ENCODE measurements at regions not wholly inside any gene's neighbourhood (a gene's known extent, or its start where the extent isn't known, plus 50 kb on each side); places are given as distances from the start of the nearest gene placed in this dataset.

GRCh38 chr5:66518753-66519152, 77.4 kb upstream of the MAST4 start:
- ATAC-seq (ENCODE audit: low read depth) (no peak), DNase-seq (ENCODE audit: low spot score) (no peak)
- TF ChIP-seq CTCF (IDR thresholded peaks at IDR 0.05; ENCODE audit: poor library complexity, severe bottlenecking): no peak
- no peak overlapping the region for H3K4me3 ChIP-seq (ENCODE audit: severe bottlenecking)
- no peak overlapping the region for H3K27ac ChIP-seq (ENCODE audit: poor library complexity, severe bottlenecking)
- no peaks in the 10 kb centered on the region for H3K27me3 ChIP-seq (ENCODE audit: insufficient read depth, poor library complexity, severe bottlenecking)
- H3K4me1 ChIP-seq (ENCODE audit: insufficient read depth, poor library complexity, severe bottlenecking): no peaks in the 10 kb centered on the region
- peaks cover 3% of the 10 kb centered on the region for H3K9me3 ChIP-seq (ENCODE audit: severe bottlenecking)
- no peaks in the 10 kb centered on the region for H3K36me3 ChIP-seq (ENCODE audit: low read depth)

GRCh38 chr5:66519626-66520025, 76.6 kb upstream of the MAST4 start:
- no peak for DNase-seq (ENCODE audit: low spot score)
- no peaks in the 10 kb centered on the region for H3K4me1 ChIP-seq (ENCODE audit: insufficient read depth, poor library complexity, severe bottlenecking)

GRCh38 chr5:66520854-66521253, 75.3 kb upstream of the MAST4 start:
- peaks cover 3% of the 10 kb centered on the region for H3K9me3 ChIP-seq (ENCODE audit: severe bottlenecking)
- H3K4me1 ChIP-seq (ENCODE audit: insufficient read depth, poor library complexity, severe bottlenecking): no peaks in the 10 kb centered on the region
- no peaks in the 10 kb centered on the region for H3K36me3 ChIP-seq (ENCODE audit: low read depth)
- no peak overlapping the region for H3K4me3 ChIP-seq (ENCODE audit: severe bottlenecking)
- no peak overlapping the region for H3K27ac ChIP-seq (ENCODE audit: poor library complexity, severe bottlenecking)
- no peaks in the 10 kb centered on the region for H3K27me3 ChIP-seq (ENCODE audit: insufficient read depth, poor library complexity, severe bottlenecking)
- TF ChIP-seq CTCF (IDR thresholded peaks at IDR 0.05; ENCODE audit: poor library complexity, severe bottlenecking): no peak
- DNase-seq (ENCODE audit: low spot score) (no peak), ATAC-seq (ENCODE audit: low read depth) (no peak)

More at GRCh38 chr5:66519626-66520025, 76.6 kb upstream of the MAST4 start:
- no peak overlapping the region for H3K4me3 ChIP-seq (ENCODE audit: severe bottlenecking)
- ATAC-seq (ENCODE audit: low read depth): no peak
- TF ChIP-seq CTCF (IDR thresholded peaks at IDR 0.05; ENCODE audit: poor library complexity, severe bottlenecking): no peak
- H3K36me3 ChIP-seq (ENCODE audit: low read depth): no peaks in the 10 kb centered on the region
- H3K27me3 ChIP-seq (ENCODE audit: insufficient read depth, poor library complexity, severe bottlenecking): no peaks in the 10 kb centered on the region
- no peak overlapping the region for H3K27ac ChIP-seq (ENCODE audit: poor library complexity, severe bottlenecking)
- peaks cover 3% of the 10 kb centered on the region for H3K9me3 ChIP-seq (ENCODE audit: severe bottlenecking)

- Histone ChIP-seq H3K9me3 (ENCODE audit: severe bottlenecking) (no peaks in the 10 kb centered on the region), H3K4me3 (ENCODE audit: severe bottlenecking) (no peak overlapping the region), H3K36me3 (ENCODE audit: low read depth) (no peaks in the 10 kb centered on the region), H3K27me3 (ENCODE audit: insufficient read depth, poor library complexity, severe bottlenecking) (no peaks in the 10 kb centered on the region), H3K27ac (ENCODE audit: poor library complexity, severe bottlenecking) (no peak overlapping the region), H3K4me1 (ENCODE audit: insufficient read depth, poor library complexity, severe bottlenecking) (no peaks in the 10 kb centered on the region)
- ATAC-seq (ENCODE audit: low read depth) (no peak), DNase-seq (ENCODE audit: low spot score) (no peak)
- TF ChIP-seq CTCF (IDR thresholded peaks at IDR 0.05; ENCODE audit: poor library complexity, severe bottlenecking): no peak
These were observed 68.6 kb upstream of the MAST4 start for GRCh38 chr5:66527478-66528035.

- DNase-seq (ENCODE audit: low spot score) (no peak), ATAC-seq (ENCODE audit: low read depth) (no peak)
- H3K4me1 ChIP-seq (ENCODE audit: insufficient read depth, poor library complexity, severe bottlenecking): no peaks in the 10 kb centered on the region
- H3K27ac ChIP-seq (ENCODE audit: poor library complexity, severe bottlenecking): no peak overlapping the region
- no peak for TF ChIP-seq CTCF (IDR thresholded peaks at IDR 0.05; ENCODE audit: poor library complexity, severe bottlenecking)
- no peaks in the 10 kb centered on the region for H3K9me3 ChIP-seq (ENCODE audit: severe bottlenecking)
- no peaks in the 10 kb centered on the region for H3K36me3 ChIP-seq (ENCODE audit: low read depth)
- no peak overlapping the region for H3K4me3 ChIP-seq (ENCODE audit: severe bottlenecking)
- H3K27me3 ChIP-seq (ENCODE audit: insufficient read depth, poor library complexity, severe bottlenecking): no peaks in the 10 kb centered on the region
These were observed 67.0 kb upstream of the MAST4 start for GRCh38 chr5:66529182-66529581.

Data from RWPE2 (cell line).